Duodenal mucosa (tissue), 2 donors: ENCODE measurements at regions not wholly inside any gene's neighbourhood (a gene's known extent, or its start where the extent isn't known, plus 50 kb on each side); places are given as distances from the start of the nearest gene placed in this dataset.

Source experiments
- H3K27ac ChIP-seq: one replicate; pipeline ENCODE4 v1.7.0; 2013; ENCODE audit warnings: low read depth, low read length
- H3K27me3 ChIP-seq, 2 donors: one replicate each; pipeline ENCODE4 v1.7.0; 2013; ENCODE audit warnings: low read length in 2 of 2, control low read depth in 1 of 2; ENCODE audit not compliant: insufficient read depth in 2 of 2, control insufficient read depth in 1 of 2
- H3K36me3 ChIP-seq, 2 donors: one replicate each; pipeline ENCODE4 v1.7.0; 2013; ENCODE audit warnings: low read length in 2 of 2, control low read depth in 1 of 2; ENCODE audit not compliant: insufficient read depth in 2 of 2, control insufficient read depth in 1 of 2
- H3K4me1 ChIP-seq, 2 donors: one replicate each; pipeline ENCODE4 v1.7.0; 2013; ENCODE audit warnings: low read length in 2 of 2, control low read depth in 1 of 2; ENCODE audit not compliant: insufficient read depth in 2 of 2, control insufficient read depth in 1 of 2
- H3K4me3 ChIP-seq, 2 donors: one replicate each; pipeline ENCODE4 v1.7.0; 2013; ENCODE audit warnings: low read length in 2 of 2, low read depth in 1 of 2
- H3K9ac ChIP-seq, 2 donors: one replicate each; pipeline ENCODE4 v1.7.0; 2013; ENCODE audit warnings: low read length in 2 of 2, low read depth in 1 of 2
- H3K9me3 ChIP-seq, 2 donors: one replicate each; pipeline ENCODE4 v1.7.0; 2013; ENCODE audit warnings: low read length in 2 of 2, control low read depth in 1 of 2; ENCODE audit not compliant: control insufficient read depth in 1 of 2

- H3K9me3 ChIP-seq = no peaks in the 10 kb centered on the region
- H3K4me3 ChIP-seq = no peak overlapping the region
- H3K9ac ChIP-seq = no peak overlapping the region
- no peaks in the 10 kb centered on the region for H3K27me3 ChIP-seq
- H3K27ac ChIP-seq = no peak overlapping the region
- H3K4me1 ChIP-seq = no peaks in the 10 kb centered on the region
- no peaks in the 10 kb centered on the region for H3K36me3 ChIP-seq
These were observed 647.1 kb upstream of the KLF4 start for GRCh38 chr9:108136656-108137055.

GRCh38 chr9:108134486-108135128 is 645.0 kb upstream of the KLF4 start:
- no peaks in the 10 kb centered on the region for H3K9me3 ChIP-seq
- no peaks in the 10 kb centered on the region for H3K36me3 ChIP-seq
- H3K4me1 ChIP-seq = no peaks in the 10 kb centered on the region
- H3K9ac ChIP-seq = no peak overlapping the region
- no peaks in the 10 kb centered on the region for H3K27me3 ChIP-seq
- H3K27ac ChIP-seq = no peak overlapping the region
- H3K4me3 ChIP-seq = no peak overlapping the region

- Histone ChIP-seq H3K27ac (no peak overlapping the region), H3K9me3 (no peaks in the 10 kb centered on the region), H3K4me1 (no peaks in the 10 kb centered on the region), H3K27me3 (no peaks in the 10 kb centered on the region), H3K36me3 (no peaks in the 10 kb centered on the region), H3K4me3 (no peak overlapping the region), H3K9ac (no peak overlapping the region)
These were observed 644.1 kb upstream of the KLF4 start for GRCh38 chr9:108133680-108134079.

- H3K27me3 ChIP-seq = no peaks in the 10 kb centered on the region
These were observed 643.5 kb upstream of the KLF4 start for GRCh38 chr9:108133101-108133500.

GRCh38 chr9:108130905-108131304 is 641.3 kb upstream of the KLF4 start:
- Histone ChIP-seq H3K9me3 (no peaks in the 10 kb centered on the region), H3K9ac (no peak overlapping the region), H3K36me3 (no peaks in the 10 kb centered on the region), H3K4me1 (no peaks in the 10 kb centered on the region), H3K27me3 (no peaks in the 10 kb centered on the region), H3K4me3 (no peak overlapping the region), H3K27ac (no peak overlapping the region)

More at GRCh38 chr9:108133101-108133500, 643.5 kb upstream of the KLF4 start:
- Histone ChIP-seq H3K36me3 (no peaks in the 10 kb centered on the region), H3K9ac (no peak overlapping the region), H3K27ac (no peak overlapping the region), H3K4me1 (no peaks in the 10 kb centered on the region), H3K4me3 (no peak overlapping the region), H3K9me3 (no peaks in the 10 kb centered on the region)

- no peak overlapping the region for H3K9ac ChIP-seq
- H3K36me3 ChIP-seq = no peaks in the 10 kb centered on the region
- no peak overlapping the region for H3K4me3 ChIP-seq
- no peaks in the 10 kb centered on the region for H3K27me3 ChIP-seq
- no peaks in the 10 kb centered on the region for H3K9me3 ChIP-seq
- no peaks in the 10 kb centered on the region for H3K4me1 ChIP-seq
- H3K27ac ChIP-seq = no peak overlapping the region
These were observed 636.1 kb upstream of the KLF4 start for GRCh38 chr9:108125625-108126024.

GRCh38 chr9:108119530-108120113 is 630.1 kb upstream of the KLF4 start:
- H3K9me3 ChIP-seq = no peaks in the 10 kb centered on the region
- no peak overlapping the region for H3K27ac ChIP-seq
- H3K4me3 ChIP-seq = no peak overlapping the region
- H3K27me3 ChIP-seq = no peaks in the 10 kb centered on the region
- no peaks in the 10 kb centered on the region for H3K4me1 ChIP-seq
- no peaks in the 10 kb centered on the region for H3K36me3 ChIP-seq
- H3K9ac ChIP-seq = no peak overlapping the region

GRCh38 chr9:108117795-108118194 is 628.2 kb upstream of the KLF4 start:
- H3K9me3 ChIP-seq = no peaks in the 10 kb centered on the region
- no peak overlapping the region for H3K27ac ChIP-seq
- H3K4me1 ChIP-seq = no peaks in the 10 kb centered on the region
- H3K36me3 ChIP-seq = no peaks in the 10 kb centered on the region
- no peak overlapping the region for H3K9ac ChIP-seq
- H3K4me3 ChIP-seq = no peak overlapping the region
- no peaks in the 10 kb centered on the region for H3K27me3 ChIP-seq

GRCh38 chr9:108117306-108117705 is 627.7 kb upstream of the KLF4 start:
- Histone ChIP-seq H3K9ac (no peak overlapping the region), H3K9me3 (no peaks in the 10 kb centered on the region), H3K4me3 (no peak overlapping the region), H3K4me1 (no peaks in the 10 kb centered on the region), H3K27me3 (no peaks in the 10 kb centered on the region), H3K27ac (no peak overlapping the region), H3K36me3 (no peaks in the 10 kb centered on the region)

- Histone ChIP-seq H3K36me3 (no peaks in the 10 kb centered on the region), H3K27ac (no peak overlapping the region)
These were observed 624.0 kb upstream of the KLF4 start for GRCh38 chr9:108113596-108113995.

More at GRCh38 chr9:108113596-108113995, 624.0 kb upstream of the KLF4 start:
- H3K9ac ChIP-seq = no peak overlapping the region
- H3K4me3 ChIP-seq = no peak overlapping the region
- H3K9me3 ChIP-seq = no peaks in the 10 kb centered on the region
- H3K4me1 ChIP-seq = no peaks in the 10 kb centered on the region
- H3K27me3 ChIP-seq = no peaks in the 10 kb centered on the region
